NOMO-1 (cell line): ENCODE measurements at regions not wholly inside any gene's neighbourhood (a gene's known extent, or its start where the extent isn't known, plus 50 kb on each side); places are given as distances from the start of the nearest gene placed in this dataset.

Experiments
- DNase-seq, 2 experiments: peaks; one replicate each; lab custom pipeline; 2025; ENCODE audit not compliant: unreplicated experiment in 2 of 2; lab: John Stamatoyannopoulos, UW

DNA sequence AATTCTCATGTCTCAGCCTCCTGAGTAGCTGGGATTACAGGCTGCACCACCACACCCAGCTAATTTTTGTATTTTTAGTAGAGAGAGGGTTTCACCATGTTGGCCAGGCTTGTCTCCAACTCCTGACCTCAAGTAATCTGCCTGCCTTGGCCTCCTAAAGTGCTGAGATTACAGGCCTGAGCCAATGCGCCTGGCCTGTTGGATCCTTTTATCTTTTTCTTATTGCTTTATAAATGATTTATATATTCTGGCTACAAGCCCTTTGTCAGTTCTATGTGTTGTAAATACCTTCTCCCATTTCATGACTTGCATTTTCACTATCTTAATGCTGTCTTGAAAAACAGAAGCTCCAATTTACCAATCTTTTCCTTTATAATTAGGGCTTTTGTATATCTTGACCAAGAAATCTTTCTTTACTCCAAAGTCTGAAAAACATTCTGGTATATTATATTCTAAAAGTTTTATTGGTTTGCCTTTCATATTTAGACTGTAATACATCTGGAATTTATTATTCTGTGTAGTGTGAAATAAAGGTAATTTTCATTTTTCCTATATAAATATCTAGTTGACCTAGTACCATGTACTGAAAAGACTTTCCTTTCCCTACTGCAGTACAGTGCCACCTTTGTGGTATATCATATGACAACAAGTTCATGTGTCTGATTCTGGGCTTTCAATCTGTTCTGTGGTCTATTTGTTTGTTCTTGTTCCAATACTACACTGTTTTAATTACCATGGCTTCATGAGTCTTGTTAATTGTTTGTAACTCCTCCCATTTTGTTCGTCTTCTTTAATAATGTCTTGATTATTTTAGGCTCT, 52.9 kb upstream of the RNU6-1 start:
- peak in 1 of 2 experiments; percentile 24 for DNase-seq

DNA sequence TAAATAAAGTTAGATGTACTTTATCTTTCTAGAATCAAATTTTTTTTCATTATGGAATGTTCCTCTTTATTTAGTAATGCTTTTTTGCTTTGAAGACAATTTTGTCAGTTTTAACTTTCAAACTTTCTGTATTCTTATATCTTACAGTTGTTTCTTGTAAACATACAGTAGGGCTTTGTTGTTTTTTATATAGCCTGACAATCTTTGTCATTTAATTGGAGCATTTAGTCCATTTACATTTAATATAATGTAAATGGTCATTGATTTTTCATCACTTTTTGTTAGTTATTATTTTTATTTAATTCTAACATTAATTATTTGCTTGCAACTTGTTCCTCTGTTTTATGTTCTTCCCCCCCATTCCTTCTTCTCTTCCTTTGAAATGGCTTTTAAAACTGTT, 55.4 kb upstream of the RNU6-1 start:
- DNase-seq: no peak

DNA sequence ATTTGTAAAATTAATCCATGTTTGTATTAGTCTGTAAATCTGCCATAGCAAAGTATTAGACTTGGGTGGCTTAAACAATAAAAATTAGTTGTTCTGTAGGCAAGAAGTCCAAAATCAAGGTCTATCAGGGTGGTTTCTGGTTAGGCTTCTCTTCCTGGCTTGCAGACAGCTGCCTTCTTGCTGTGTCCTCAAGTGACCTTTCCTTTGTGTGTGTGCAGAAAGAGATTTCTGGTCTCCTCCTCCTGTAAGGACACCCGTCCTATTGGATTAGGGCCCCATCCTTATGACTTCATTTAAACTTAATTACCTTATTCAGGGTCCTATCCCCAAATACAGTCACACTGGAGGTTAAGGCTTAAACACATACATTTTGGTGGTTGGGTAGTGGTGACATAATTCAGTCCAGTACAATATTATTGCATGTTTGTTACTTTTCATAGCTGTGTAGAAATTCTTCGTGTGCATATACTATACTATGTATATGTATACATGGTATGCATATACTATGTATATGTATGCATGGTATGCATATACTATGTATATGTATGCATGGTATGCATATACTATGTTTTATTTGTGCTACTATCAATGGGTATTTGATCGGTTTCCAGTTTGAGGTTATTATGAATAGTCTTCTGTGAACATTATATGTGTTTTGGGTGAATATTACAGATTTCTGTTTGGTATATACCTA, 57.9 kb upstream of the RNU6-1 start:
- no peak for DNase-seq

DNA sequence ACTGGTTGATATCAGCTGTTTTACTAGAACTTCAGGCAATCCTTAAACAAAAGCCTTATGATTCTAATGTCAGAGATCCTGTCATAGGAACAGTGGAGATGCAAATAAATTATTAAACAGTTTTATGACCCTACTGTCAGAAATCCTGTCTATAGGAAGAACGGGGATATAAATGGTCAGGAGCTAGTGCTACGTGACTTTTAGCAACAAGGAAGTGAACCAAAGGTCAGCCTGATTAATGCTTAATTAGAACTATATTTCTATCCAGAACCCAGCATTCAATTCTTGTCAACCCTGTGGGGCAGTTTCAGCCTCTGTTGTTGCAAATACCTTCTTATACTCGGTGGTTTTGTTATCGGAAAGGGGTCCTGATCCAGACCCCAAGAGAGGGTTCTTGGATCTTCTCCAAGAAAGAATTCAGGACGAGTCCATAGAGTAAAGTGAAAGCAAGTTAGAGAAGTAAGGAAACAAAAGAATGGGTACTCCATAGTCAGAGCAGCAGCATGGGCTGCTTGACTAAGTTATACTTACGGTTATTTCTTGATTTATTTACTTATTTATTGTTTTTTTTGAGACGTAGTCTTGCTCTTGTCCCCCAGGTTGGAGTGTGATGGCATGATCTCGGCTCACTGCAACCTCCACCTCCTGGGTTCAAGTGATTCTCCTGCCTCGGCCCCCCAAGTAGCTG, 59.9 kb upstream of the RNU6-1 start:
- no peak for DNase-seq

- no peak for DNase-seq
Observed at GRCh38 chr15:67900621-67901147, 60.8 kb upstream of the RNU6-1 start.

GRCh38 chr15:67901922-67902321, 62.1 kb upstream of the RNU6-1 start:
- no peak for DNase-seq

- no peak for DNase-seq
Observed at GRCh38 chr15:67902579-67903009, 62.7 kb upstream of the RNU6-1 start.

DNA sequence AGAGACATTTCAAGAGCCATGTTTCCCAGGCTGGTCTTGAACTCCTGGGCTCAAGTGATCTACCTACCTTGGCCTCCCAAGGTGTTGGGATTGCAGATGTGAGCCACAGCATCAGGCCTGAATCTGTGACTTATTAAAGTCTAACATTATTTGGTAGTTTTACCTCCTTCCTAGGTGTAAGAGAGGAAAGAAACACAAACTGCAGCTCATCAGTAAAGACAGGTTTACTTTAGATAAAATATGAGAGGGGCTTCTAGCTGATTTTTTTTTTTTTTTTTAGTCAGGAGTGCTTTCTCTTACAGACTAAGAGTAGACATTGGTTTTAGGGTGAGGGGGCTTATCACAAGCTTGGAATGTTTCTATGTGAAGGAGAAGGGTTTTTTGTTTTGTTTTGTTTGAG, 63.9 kb upstream of the RNU6-1 start:
- DNase-seq: no peak

DNA sequence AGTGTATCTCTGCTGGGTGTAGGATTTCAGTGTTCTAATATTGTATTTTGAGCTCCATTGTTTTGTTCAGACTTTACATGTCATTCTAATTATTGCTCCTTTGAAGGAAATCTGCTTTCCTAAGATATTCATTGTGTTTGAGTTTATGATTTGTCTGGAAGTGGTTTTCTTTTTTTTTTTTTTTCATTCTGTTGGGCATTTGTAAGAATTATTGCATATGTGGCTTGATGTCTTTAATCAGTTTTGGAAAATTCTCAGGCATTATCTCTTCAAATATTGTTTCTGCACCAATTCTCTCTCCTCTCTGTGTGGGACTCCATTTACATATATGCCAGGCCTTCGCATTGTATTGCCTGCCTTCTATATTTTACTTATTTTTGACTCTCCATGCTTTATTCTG, 65.8 kb upstream of the RNU6-1 start:
- DNase-seq: no peak

DNA sequence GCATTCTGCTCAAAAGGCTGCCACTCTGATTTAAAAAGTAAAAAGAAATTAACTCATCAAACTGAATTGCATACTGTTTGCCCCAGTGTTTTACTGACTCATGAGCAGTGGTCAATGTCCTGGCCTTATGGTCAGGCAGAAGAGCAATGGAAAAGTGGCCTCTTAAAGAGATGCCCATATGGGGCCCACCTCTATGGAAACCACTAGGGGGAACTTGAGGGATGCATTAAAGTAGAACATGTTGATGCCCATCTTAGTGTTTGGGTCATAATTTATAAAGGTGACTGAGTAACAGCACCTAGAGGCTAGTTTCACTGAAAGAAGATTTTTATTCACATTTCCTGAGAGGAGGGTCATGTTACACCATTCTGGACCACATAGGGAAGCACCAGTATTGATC, 66.5 kb upstream of the RNU6-1 start:
- DNase-seq: no peak

DNA sequence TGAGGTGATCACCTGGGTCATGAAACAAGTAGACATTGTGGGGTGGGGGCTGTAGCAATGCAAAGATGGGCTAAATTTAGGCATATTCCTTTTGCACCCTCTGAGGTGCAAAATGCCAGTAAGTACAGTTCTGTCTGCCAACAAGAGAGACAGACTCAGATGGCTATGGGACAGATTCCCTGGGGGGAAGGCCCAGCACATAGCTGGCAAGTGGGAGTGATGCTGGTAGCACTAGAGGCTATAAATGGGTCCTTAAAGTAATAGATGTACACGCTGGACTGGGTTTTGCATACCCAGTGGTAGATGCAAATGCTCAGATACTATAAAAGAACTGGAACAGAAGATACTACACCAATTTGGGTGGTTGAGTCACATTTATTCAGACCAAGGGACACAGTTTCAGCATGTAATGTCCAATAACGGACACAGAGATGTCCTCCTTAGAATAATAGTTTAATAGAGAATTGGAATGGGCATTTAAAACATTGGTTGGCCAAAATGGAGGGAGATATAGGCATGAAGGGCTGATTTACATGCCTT, 67.4 kb upstream of the RNU6-1 start:
- no peak for DNase-seq

DNA sequence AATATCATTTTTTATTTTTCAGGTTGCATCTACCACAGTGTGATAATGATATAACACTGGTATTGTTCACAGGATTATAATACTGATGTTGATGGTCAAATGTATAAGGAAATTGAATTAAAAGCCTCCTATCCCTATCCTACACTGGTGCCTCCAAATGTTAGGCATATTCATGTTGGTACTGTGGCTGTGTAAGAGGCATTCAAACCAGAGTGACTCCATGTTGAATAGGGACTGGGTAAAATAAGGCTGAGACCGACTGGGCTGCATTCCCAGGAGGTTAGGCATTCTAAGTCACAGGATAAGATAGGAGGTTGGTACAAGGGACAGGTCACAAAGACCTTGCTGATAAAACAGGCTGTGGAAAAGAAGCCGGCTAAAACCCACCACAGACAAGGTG, 68.9 kb upstream of the RNU6-1 start:
- no peak for DNase-seq

DNA sequence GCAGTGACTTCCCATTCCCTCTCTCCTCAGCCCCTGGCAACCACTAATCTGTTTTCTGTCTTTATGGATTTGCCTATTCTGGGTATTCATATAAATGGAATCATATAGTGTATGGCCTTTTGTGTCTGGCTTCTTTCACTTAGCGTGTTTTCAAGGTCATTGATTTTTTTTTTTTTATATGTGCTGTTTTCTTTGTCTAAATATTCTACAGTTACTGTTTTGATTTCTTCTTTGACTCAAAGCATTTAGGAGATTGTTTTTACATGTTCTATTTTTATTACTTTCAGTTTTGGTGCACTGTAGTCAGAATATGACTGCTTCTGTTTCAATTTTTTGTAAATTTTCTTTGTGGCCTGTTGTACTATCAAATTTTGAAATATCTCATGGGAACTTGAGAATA, 71.9 kb upstream of the RNU6-1 start:
- no peak for DNase-seq

- DNase-seq: no peak
Observed at GRCh38 chr15:67914028-67914427, 74.2 kb upstream of the RNU6-1 start.

DNA sequence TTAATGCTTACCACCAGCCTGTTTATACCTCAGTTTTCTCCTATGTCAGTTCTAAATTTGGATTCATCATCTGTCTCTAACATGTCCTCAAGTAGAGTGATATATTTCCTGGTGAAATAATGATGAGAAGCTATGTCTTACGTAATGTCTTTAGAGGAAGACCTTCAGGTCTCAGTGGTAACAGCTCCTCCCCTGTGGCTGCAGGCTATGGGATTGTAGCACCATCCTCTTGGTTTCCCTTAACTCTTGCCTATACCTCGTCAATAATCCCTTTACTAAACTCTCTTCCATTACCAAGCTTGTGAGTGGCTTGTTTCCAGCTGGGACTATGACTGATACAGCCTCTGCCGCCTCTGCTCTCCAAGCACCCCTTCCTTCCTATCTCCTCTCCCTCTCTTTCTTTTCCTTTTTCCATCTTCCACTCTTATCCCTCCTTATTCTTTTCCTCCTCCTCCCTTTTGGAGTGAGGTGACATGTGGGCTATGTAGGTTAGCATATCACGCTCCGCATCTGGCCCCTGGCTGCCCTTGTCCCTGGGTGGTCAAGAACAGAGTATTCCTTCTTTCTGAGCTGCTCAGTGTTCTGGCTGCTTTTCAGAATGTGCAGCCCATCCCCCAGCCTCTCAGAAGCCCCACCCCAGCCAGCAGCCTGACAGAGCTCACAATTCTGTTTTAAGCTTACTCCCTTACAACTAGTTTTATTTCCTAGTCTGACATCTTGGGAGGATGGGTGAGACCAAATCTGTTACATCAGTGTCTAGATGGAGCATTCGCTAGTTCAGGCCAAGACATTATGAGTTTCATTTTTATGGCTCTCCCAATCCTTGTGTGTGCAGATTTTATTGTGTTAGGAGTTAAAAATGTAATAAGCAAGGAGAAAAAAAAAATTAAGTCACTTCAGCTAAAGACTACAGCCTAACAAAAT, 75.0 kb upstream of the RNU6-1 start:
- peak in 1 of 2 experiments; percentile 12 for DNase-seq

GRCh38 chr15:67915461-67916374, 75.9 kb upstream of the RNU6-1 start:
- no peak for DNase-seq

DNA sequence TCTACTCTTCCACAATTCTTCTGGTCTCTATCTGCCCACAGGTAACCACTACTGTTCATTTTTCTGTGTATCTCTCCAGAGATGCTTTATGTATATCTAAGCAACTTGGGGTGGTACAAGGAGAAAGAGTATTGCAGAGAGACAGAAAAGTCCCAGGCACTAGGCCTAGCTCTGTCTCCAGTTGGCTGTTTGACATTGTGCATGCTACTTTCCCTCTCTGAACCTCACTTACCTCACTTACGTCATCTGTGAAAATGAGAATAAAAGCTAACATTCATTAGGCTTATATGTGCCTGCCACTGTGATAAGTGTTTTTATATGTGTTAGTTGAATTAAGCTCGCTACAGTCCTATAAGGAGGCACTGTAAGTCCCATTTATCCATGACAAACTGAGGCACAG, 76.7 kb upstream of the RNU6-1 start:
- no peak for DNase-seq

GRCh38 chr15:67917037-67917436, 77.2 kb upstream of the RNU6-1 start:
- DNase-seq: no peak

DNA sequence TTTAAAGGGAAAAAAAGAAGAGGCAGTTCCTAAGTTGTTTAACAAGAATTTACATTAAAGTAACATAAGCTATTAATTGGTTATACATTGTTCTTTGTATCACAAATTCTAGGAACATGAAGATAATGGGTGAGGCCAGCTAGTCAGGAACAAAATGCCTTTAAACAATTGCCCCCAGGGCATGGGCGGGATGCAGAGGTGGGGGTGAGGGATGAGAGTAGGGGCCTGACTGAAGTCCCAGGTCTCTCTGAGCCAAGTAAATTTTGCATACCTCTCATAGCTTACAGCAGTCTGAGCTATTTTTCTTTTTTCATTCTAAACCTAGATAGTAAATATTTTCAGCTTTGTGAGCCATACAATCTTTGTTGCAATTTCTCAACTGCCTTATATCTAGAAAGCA, 77.8 kb upstream of the RNU6-1 start:
- no peak for DNase-seq
